K562 (cell line): ENCODE measurements at regions not wholly inside any gene's neighbourhood (a gene's known extent, or its start where the extent isn't known, plus 50 kb on each side); places are given as distances from the start of the nearest gene placed in this dataset.

Experiments used
- ATAC-seq: fragments of 200-7000 bp; cut with Tn5 transposase; 3 replicates; pipeline ENCODE4 v1.9.1; 2020; ENCODE audit warnings: moderate library complexity
- BruUV-seq: library from RNA; stranded (reverse); fragments of 400-500 nt; replicated peaks from 2 replicates; lab custom pipeline; 2021; lab: Mats Ljungman, UMichigan
- CTCF ChIA-PET: fragments of 300-600 bp; formaldehyde crosslinking; extraction: SDS; loops from one replicate; lab custom pipeline; 2021; ENCODE audit warnings: low intra/inter-chr PET ratio; lab: Yijun Ruan, JAX
- POLR2A ChIA-PET: fragments of 300-600, 350-650 bp; sonication (Branson Sonifier 250); formaldehyde crosslinking; extraction: SDS; loops from one replicate; lab custom pipeline; 2021; ENCODE audit warnings: antibody characterized with exemption, inconsistent platforms; lab: Yijun Ruan, JAX
- DNase-seq, 4 experiments: peaks; one replicate each; pipeline versions ENCODE4 v3.0.0 to v3.0.0-alpha.2; 2011 to 2018; ENCODE audit warnings: low spot score in 3 of 4, mixed read lengths in 3 of 4; ENCODE audit errors: extremely low read depth in 1 of 4
- FAIRE-seq: peaks from 2 replicates; lab custom pipeline; 2011; peaks lifted over from hg19 to GRCh38; lab: Jason Lieb, UNC
- H2AFZ ChIP-seq: 2 replicates; pipeline ENCODE4 v1.6.0; 2011; ENCODE audit warnings: low read depth, low read length, control low read depth, inconsistent platforms
- H3K27ac ChIP-seq: fragments of 200-600 bp; 3 replicates; pipeline ENCODE4 v1.8.0; 2011; ENCODE audit warnings: low read depth, mild to moderate bottlenecking, control low read depth, inconsistent platforms, low read length, moderate library complexity, mixed read lengths; ENCODE audit errors: extremely low read depth
- H3K27me3 ChIP-seq, 2 experiments: fragments of 300-600 bp in 1 of 2; 2 replicates in 1 of 2; 3 replicates in 1 of 2; pipeline versions ENCODE4 v1.6.0 to v1.8.0; 2011; ENCODE audit warnings: inconsistent platforms in 2 of 2, low read length in 2 of 2, mild to moderate bottlenecking in 1 of 2, mixed read lengths in 1 of 2, moderate library complexity in 1 of 2; ENCODE audit not compliant: control insufficient read depth in 2 of 2, insufficient read depth in 2 of 2
- H3K36me3 ChIP-seq: fragments of 300-600 bp; 3 replicates; pipeline ENCODE4 v1.8.0; 2011; ENCODE audit warnings: mild to moderate bottlenecking, low read length, inconsistent platforms; ENCODE audit not compliant: control insufficient read depth, insufficient read depth
- H3K4me1 ChIP-seq, 2 experiments: fragments of 200-600 bp in 1 of 2; replicated peaks in 1 of 2; 2 replicates in 1 of 2; 3 replicates in 1 of 2; pipeline versions ENCODE4 v1.5.1 to v1.8.0; 2011; ENCODE audit warnings: inconsistent platforms in 2 of 2, low read length in 2 of 2, mild to moderate bottlenecking in 1 of 2, mixed read lengths in 1 of 2, moderate library complexity in 1 of 2; ENCODE audit not compliant: control insufficient read depth in 2 of 2, insufficient read depth in 2 of 2
- H3K4me2 ChIP-seq: 2 replicates; pipeline ENCODE4 v1.6.1; 2011; ENCODE audit warnings: low read length, control low read depth, inconsistent platforms, mixed read lengths; ENCODE audit not compliant: insufficient read depth
- H3K4me3 ChIP-seq: fragments of 200-600 bp; sonication (generic), shearing (Covaris generic); 2 replicates; pipeline ENCODE4 v1.5.1; 2016; ENCODE audit warnings: control low read depth, inconsistent platforms
- H3K79me2 ChIP-seq: fragments of 200-600 bp; 3 replicates; pipeline ENCODE4 v1.8.0; 2011; ENCODE audit warnings: low read length, inconsistent platforms; ENCODE audit not compliant: control insufficient read depth, insufficient read depth
- H3K9ac ChIP-seq, 2 experiments: 2 replicates each; pipeline versions ENCODE4 v1.6.0 to v1.6.1; 2011; ENCODE audit warnings: low read depth in 2 of 2, low read length in 2 of 2, control low read depth in 1 of 2, inconsistent platforms in 1 of 2, mild to moderate bottlenecking in 1 of 2, mixed read lengths in 1 of 2; ENCODE audit not compliant: insufficient read depth in 1 of 2
- H3K9me1 ChIP-seq: one replicate; pipeline ENCODE4 v1.6.0; 2011; ENCODE audit warnings: inconsistent platforms, mild to moderate bottlenecking, low read length, moderate library complexity; ENCODE audit not compliant: control insufficient read depth, insufficient read depth
- H3K9me3 ChIP-seq: replicated peaks from 2 replicates; pipeline ENCODE4 v1.5.1; 2011; ENCODE audit warnings: low read depth, low read length, inconsistent platforms; ENCODE audit not compliant: control insufficient read depth, insufficient read depth
- H4K20me1 ChIP-seq: replicated peaks from 2 replicates; pipeline ENCODE4 v1.6.1; 2011; ENCODE audit warnings: low read length, inconsistent platforms, mixed read lengths; ENCODE audit not compliant: control insufficient read depth, insufficient read depth
- CAMTA2 ChIP-seq: fragments of 250-450 bp; sonication (Bioruptor Pico); conservative IDR thresholded peaks from 2 replicates; pipeline ENCODE4 v1.5.1; 2022
- CBX1 ChIP-seq: sonication (generic); IDR thresholded peaks from 2 replicates; pipeline ENCODE4 v1.6.1; 2016; ENCODE audit warnings: antibody characterized with exemption, low read depth, mild to moderate bottlenecking
- E2F8 ChIP-seq: fragments of 450-650 bp; IDR thresholded peaks from 2 replicates; pipeline ENCODE4 v1.7.1; 2018; ENCODE audit warnings: mild to moderate bottlenecking, low read depth; ENCODE audit not compliant: partially characterized antibody
- ETS2 ChIP-seq: IDR thresholded peaks from 2 replicates; pipeline ENCODE4 v1.6.1; 2016; ENCODE audit warnings: borderline replicate concordance, missing genetic modification characterization, mild to moderate bottlenecking, moderate library complexity, missing compliant biosample characterization; ENCODE audit not compliant: poor library complexity, severe bottlenecking
- NFIC ChIP-seq: fragments of 450-650 bp; IDR thresholded peaks from 2 replicates; pipeline ENCODE4 v1.6.1; 2017; ENCODE audit warnings: mild to moderate bottlenecking, inconsistent platforms
- NONO ChIP-seq, 2 experiments: fragments of 200-400 bp in 1 of 2; fragments of 450-650 bp in 1 of 2; formaldehyde crosslinking in 1 of 2; IDR thresholded peaks; 2 replicates each; pipeline ENCODE4 v1.6.1; 2017; ENCODE audit warnings: low read depth in 2 of 2, mild to moderate bottlenecking in 2 of 2, moderate library complexity in 2 of 2, low read length in 1 of 2
- PTRF ChIP-seq: fragments of 450-650 bp; IDR thresholded peaks from 2 replicates; pipeline ENCODE4 v1.6.1; 2016; ENCODE audit warnings: mild to moderate bottlenecking, missing genetic modification characterization, missing compliant biosample characterization
- SIX5 ChIP-seq, 2 experiments: IDR thresholded peaks; 2 replicates each; pipeline ENCODE4 v1.6.1; 2011; ENCODE audit warnings: low read length in 2 of 2, borderline replicate concordance in 1 of 2, low read depth in 1 of 2, mild to moderate bottlenecking in 1 of 2, moderate library complexity in 1 of 2; ENCODE audit not compliant: insufficient read depth in 1 of 2
- THAP12 ChIP-seq: fragments of 250-450 bp; sonication (Bioruptor Pico); IDR thresholded peaks from 2 replicates; pipeline ENCODE4 v1.9.0; 2021; ENCODE audit warnings: mild to moderate bottlenecking, inconsistent platforms
- WGBS: fragments of 100-300 bp; shearing (Covaris generic); methylation state at CpG from one replicate; pipeline ENCODE4 v1.1.6; 2016; ENCODE audit warnings: low coverage, mixed read lengths; ENCODE audit not compliant: insufficient coverage; ENCODE audit errors: missing lambda C conversion rate; 5-methylcytosine and 5-hydroxymethylcytosine counted together
- in situ Hi-C: fragments of 300-500 bp; cut with MboI; formaldehyde crosslinking; loops from 4 replicates; pipeline ENCODE4 v1.15.0; 2018; ENCODE audit warnings: inconsistent platforms, mixed read lengths
- intact Hi-C: fragments of 100-400 bp; cut with micrococcal nuclease; formaldehyde crosslinking; loops from 2 replicates; pipeline ENCODE4 v1.14.2; 2022

- WGBS, result 6% methylated on average over 2 of the region's 2 CpGs
- BruUV-seq, result no TSS peak
- no peak for TF ChIP-seq SIX5 (IDR thresholded peaks at IDR 0.05; ENCODE audit: borderline replicate concordance in 1 of 2, insufficient read depth in 1 of 2, low read depth in 1 of 2, low read length in 2 of 2)
- TF ChIP-seq PTRF (tag), result no peak
- no peak for TF ChIP-seq THAP12 (CRISPR knock-in tag)
- TF ChIP-seq CAMTA2 (CRISPR knock-in tag), result no peak
- no peak for TF ChIP-seq NFIC
- TF ChIP-seq ETS2 (tag), result no peak
- no peak for TF ChIP-seq CBX1
- no peak for TF ChIP-seq NONO (IDR thresholded peaks at IDR 0.05; ENCODE audit: low read depth in 2 of 2, low read length in 1 of 2)
- TF ChIP-seq E2F8, result no peak
Observed at GRCh38 chr14:82811246-82811645, 1277.6 kb upstream of the SEL1L start.

More at GRCh38 chr14:82811246-82811645, 1277.6 kb upstream of the SEL1L start:
- Histone ChIP-seq H3K79me2 (no peaks in the 10 kb centered on the region), H3K4me3 (no peak overlapping the region), H3K4me1 (no peaks in the 10 kb centered on the region), H3K9me3 (no peaks in the 10 kb centered on the region), H3K9ac (no peak overlapping the region), H4K20me1 (no peaks in the 10 kb centered on the region), H2AFZ (no peak overlapping the region), H3K4me2 (no peak overlapping the region), H3K36me3 (no peaks in the 10 kb centered on the region), H3K9me1 (no peaks in the 10 kb centered on the region), H3K27me3 (no peaks in the 10 kb centered on the region), H3K27ac (no peak overlapping the region)
- ATAC-seq (no peak), FAIRE-seq (no peak), DNase-seq (no peak)
- ChIA-PET CTCF (no interaction called here), POLR2A (no interaction called here)
- intact Hi-C loops (no loop called here), in situ Hi-C loops (no loop called here)
